ENCODE measurements at regions not wholly inside any gene's neighbourhood (a gene's known extent, or its start where the extent isn't known, plus 50 kb on each side); places are given as distances from the start of the nearest gene placed in this dataset.
"Not testable (repeated sequence)": the region's sequence is repeated elsewhere in the genome, so short reads cannot be mapped to it uniquely, and the experiment has no call there.

GRCh38 chrX:20712811-20713210 lies 446.1 kb upstream of the RPS6KA3 start:
- no peak for DNase-seq (ENCODE audit: low read depth)

GRCh38 chrX:20711366-20711765 lies 444.7 kb upstream of the RPS6KA3 start:
- DNase-seq (ENCODE audit: low read depth), result no peak

- no peak for DNase-seq (ENCODE audit: low read depth)
These were observed 426.4 kb upstream of the RPS6KA3 start for GRCh38 chrX:20693078-20693477.

GRCh38 chrX:20686256-20686655 lies 419.5 kb upstream of the RPS6KA3 start:
- DNase-seq (ENCODE audit: low read depth), result no peak

GRCh38 chrX:20685652-20686051 lies 418.9 kb upstream of the RPS6KA3 start:
- DNase-seq (ENCODE audit: low read depth), result no peak

GRCh38 chrX:20681683-20682082 lies 415.0 kb upstream of the RPS6KA3 start:
- no peak for DNase-seq (ENCODE audit: low read depth)

GRCh38 chrX:20680998-20681397 lies 414.3 kb upstream of the RPS6KA3 start:
- DNase-seq (ENCODE audit: low read depth), result no peak

GRCh38 chrX:20672476-20672875 lies 405.8 kb upstream of the RPS6KA3 start:
- DNase-seq (ENCODE audit: low read depth), result no peak

GRCh38 chrX:20671746-20672145 lies 405.0 kb upstream of the RPS6KA3 start:
- DNase-seq (ENCODE audit: low read depth), result not testable (repeated sequence)

- DNase-seq (ENCODE audit: low read depth), result no peak
These were observed 403.9 kb upstream of the RPS6KA3 start for GRCh38 chrX:20670611-20671010.

GRCh38 chrX:20668550-20668949 lies 401.8 kb upstream of the RPS6KA3 start:
- no peak for DNase-seq (ENCODE audit: low read depth)

GRCh38 chrX:20666331-20666730 lies 399.6 kb upstream of the RPS6KA3 start:
- DNase-seq (ENCODE audit: low read depth), result no peak

GRCh38 chrX:20665481-20665880 lies 398.8 kb upstream of the RPS6KA3 start:
- no peak for DNase-seq (ENCODE audit: low read depth)

GRCh38 chrX:20664774-20665173 lies 398.1 kb upstream of the RPS6KA3 start:
- no peak for DNase-seq (ENCODE audit: low read depth)

GRCh38 chrX:20664131-20664530 lies 397.4 kb upstream of the RPS6KA3 start:
- no peak for DNase-seq (ENCODE audit: low read depth)

GRCh38 chrX:20663336-20663735 lies 396.6 kb upstream of the RPS6KA3 start:
- DNase-seq (ENCODE audit: low read depth), result no peak

- no peak for DNase-seq (ENCODE audit: low read depth)
These were observed 390.0 kb upstream of the RPS6KA3 start for GRCh38 chrX:20656721-20657120.

GRCh38 chrX:20654596-20655106 lies 387.9 kb upstream of the RPS6KA3 start:
- DNase-seq (ENCODE audit: low read depth), result no peak

GRCh38 chrX:20653070-20653469 lies 386.4 kb upstream of the RPS6KA3 start:
- DNase-seq (ENCODE audit: low read depth), result no peak

- no peak for DNase-seq (ENCODE audit: low read depth)
These were observed 375.2 kb upstream of the RPS6KA3 start for GRCh38 chrX:20641954-20642353.

GRCh38 chrX:20639115-20639514 lies 372.4 kb upstream of the RPS6KA3 start:
- DNase-seq (ENCODE audit: low read depth), result no peak

GRCh38 chrX:20637351-20637750 lies 370.6 kb upstream of the RPS6KA3 start:
- no peak for DNase-seq (ENCODE audit: low read depth)

- no peak for DNase-seq (ENCODE audit: low read depth)
These were observed 366.7 kb upstream of the RPS6KA3 start for GRCh38 chrX:20633451-20633850.

GRCh38 chrX:20623448-20623847 lies 356.7 kb upstream of the RPS6KA3 start:
- no peak for DNase-seq (ENCODE audit: low read depth)

GRCh38 chrX:20620306-20620705 lies 353.6 kb upstream of the RPS6KA3 start:
- DNase-seq (ENCODE audit: low read depth), result no peak
